HCT116 (cell line): ENCODE measurements at regions not wholly inside any gene's neighbourhood (a gene's known extent, or its start where the extent isn't known, plus 50 kb on each side); places are given as distances from the start of the nearest gene placed in this dataset.

Experiments
- ATAC-seq: fragments of 200-7000 bp; cut with Tn5 transposase; 2 replicates; pipeline ENCODE4 v1.9.1; 2020; ENCODE audit warnings: mild to moderate bottlenecking, moderate library complexity
- BruUV-seq: library from RNA; stranded (reverse); fragments of 400-500 nt; replicated peaks from 2 replicates; lab custom pipeline; 2021; lab: Mats Ljungman, UMichigan
- CTCF ChIA-PET: fragments of 300-600 bp; sonication (Branson Sonifier 250); formaldehyde crosslinking; loops from one replicate; lab custom pipeline; 2021; ENCODE audit warnings: antibody characterized with exemption; lab: Charles Lee
- POLR2A ChIA-PET: fragments of 300-600, 350-600 bp; sonication (Branson Sonifier 250); formaldehyde crosslinking; loops from one replicate; lab custom pipeline; 2021; ENCODE audit warnings: antibody characterized with exemption; lab: Charles Lee
- RAD21 ChIA-PET, 2 experiments: fragments of 300-600 bp; sonication (Branson Sonifier 250); formaldehyde crosslinking; loops; one replicate each; lab custom pipeline; 2023; ENCODE audit warnings: low total read pairs in 2 of 2; ENCODE audit not compliant: uncharacterized antibody in 2 of 2, unreplicated experiment in 2 of 2, low non-redundant PET in 1 of 2; lab: Charles Lee
- DNase-seq: peaks from one replicate; pipeline ENCODE4 v3.0.0-alpha.2; 2010; ENCODE audit warnings: low read depth, low spot score
- H2AFZ ChIP-seq: fragments of 200-600 bp; shearing (Covaris generic), sonication (generic); 2 replicates; pipeline ENCODE4 v1.6.1; 2017; ENCODE audit warnings: low read depth, mixed run types, mixed read lengths, antibody characterized with exemption, low read length; ENCODE audit not compliant: poor library complexity, severe bottlenecking
- H3K27ac ChIP-seq: 2 replicates; pipeline ENCODE4 v1.5.1; 2012; ENCODE audit warnings: low read depth, low read length
- H3K27me3 ChIP-seq: fragments of 200-600 bp; sonication (generic); 2 replicates; pipeline ENCODE4 v1.6.1; 2016; ENCODE audit warnings: mixed run types, low read length, mixed read lengths; ENCODE audit not compliant: insufficient read depth
- H3K36me3 ChIP-seq, 2 experiments: fragments of 200-500 bp in 1 of 2; fragments of 200-600 bp in 1 of 2; sonication (Bioruptor generic) in 1 of 2; sonication (generic) in 1 of 2; 2 replicates each; pipeline versions ENCODE4 v1.5.1 to v1.6.1; 2014 to 2016; ENCODE audit warnings: low read length in 2 of 2, inconsistent platforms in 1 of 2, mixed read lengths in 1 of 2, mixed run types in 1 of 2; ENCODE audit not compliant: insufficient read depth in 2 of 2, control insufficient read depth in 1 of 2
- H3K4me1 ChIP-seq, 2 experiments: fragments of 200-600 bp in 1 of 2; sonication (generic) in 1 of 2; 2 replicates each; pipeline versions ENCODE4 v1.5.1 to v1.6.1; 2012 to 2017; ENCODE audit warnings: low read length in 2 of 2, inconsistent platforms in 1 of 2, mild to moderate bottlenecking in 1 of 2, mixed read lengths in 1 of 2, mixed run types in 1 of 2, moderate library complexity in 1 of 2; ENCODE audit not compliant: insufficient read depth in 2 of 2, control insufficient read depth in 1 of 2
- H3K4me2 ChIP-seq: fragments of 200-600 bp; sonication (generic); 2 replicates; pipeline ENCODE4 v1.6.1; 2017; ENCODE audit warnings: mixed run types, low read length, mixed read lengths
- H3K4me3 ChIP-seq, 2 experiments: fragments of 200-600 bp in 1 of 2; sonication (generic) in 1 of 2; replicated peaks in 1 of 2; 2 replicates each; pipeline ENCODE4 v1.5.1; 2011 to 2016; ENCODE audit warnings: low read length in 2 of 2, control low read depth in 1 of 2, low read depth in 1 of 2, mild to moderate bottlenecking in 1 of 2, mixed read lengths in 1 of 2, mixed run types in 1 of 2
- H3K79me2 ChIP-seq: fragments of 200-600 bp; sonication (generic); 2 replicates; pipeline ENCODE4 v1.6.1; 2017; ENCODE audit warnings: mild to moderate bottlenecking, mixed run types, low read length, moderate library complexity, mixed read lengths; ENCODE audit not compliant: insufficient read depth
- H3K9ac ChIP-seq: fragments of 200-600 bp; sonication (generic); 2 replicates; pipeline ENCODE4 v1.6.1; 2016; ENCODE audit warnings: low read length, mixed read lengths
- H3K9me2 ChIP-seq: fragments of 200-600 bp; sonication (generic), shearing (Covaris generic); 2 replicates; pipeline ENCODE4 v1.6.1; 2017; ENCODE audit warnings: mixed run types, mild to moderate bottlenecking, moderate library complexity; ENCODE audit not compliant: insufficient read depth
- H3K9me3 ChIP-seq, 2 experiments: fragments of 200-500 bp in 1 of 2; fragments of 200-600 bp in 1 of 2; sonication (Bioruptor generic) in 1 of 2; sonication (generic) in 1 of 2; 2 replicates each; pipeline ENCODE4 v1.6.1; 2014 to 2017; ENCODE audit warnings: low read length in 2 of 2, mixed read lengths in 2 of 2, inconsistent platforms in 1 of 2, low read depth in 1 of 2, mild to moderate bottlenecking in 1 of 2, mixed run types in 1 of 2, moderate library complexity in 1 of 2; ENCODE audit not compliant: control insufficient read depth in 1 of 2, insufficient read depth in 1 of 2
- H4K20me1 ChIP-seq: fragments of 200-600 bp; sonication (generic), shearing (Covaris generic); 2 replicates; pipeline ENCODE4 v1.6.1; 2017; ENCODE audit warnings: mixed run types, mild to moderate bottlenecking, moderate library complexity; ENCODE audit not compliant: insufficient read depth
- ATF3 ChIP-seq: IDR thresholded peaks from 2 replicates; pipeline ENCODE4 v1.6.1; 2012
- CEBPB ChIP-seq: IDR thresholded peaks from 2 replicates; pipeline ENCODE4 v1.6.1; 2012; ENCODE audit warnings: low read depth
- EGR1 ChIP-seq: IDR thresholded peaks from 2 replicates; pipeline ENCODE4 v1.6.1; 2012; ENCODE audit warnings: low read depth
- EZH2 ChIP-seq: fragments of 200-600 bp; sonication (generic); IDR thresholded peaks from 2 replicates; pipeline ENCODE4 v1.6.1; 2017; ENCODE audit warnings: antibody characterized with exemption, mixed run types
- EZH2phosphoT487 ChIP-seq: fragments of 200-600 bp; IDR thresholded peaks from 2 replicates; pipeline ENCODE4 v1.6.1; 2018; ENCODE audit warnings: antibody characterized with exemption, borderline replicate concordance
- FOSL1 ChIP-seq: IDR thresholded peaks from 2 replicates; pipeline ENCODE4 v1.6.1; 2012; ENCODE audit warnings: low read depth
- MAX ChIP-seq: IDR thresholded peaks from 2 replicates; pipeline ENCODE4 v1.6.1; 2012
- REST ChIP-seq: IDR thresholded peaks from 2 replicates; pipeline ENCODE4 v1.6.1; 2012; ENCODE audit warnings: low read depth
- SIN3A ChIP-seq: IDR thresholded peaks from 2 replicates; pipeline ENCODE4 v1.6.1; 2012; ENCODE audit warnings: low read depth
- intact Hi-C: fragments of 100-400 bp; cut with micrococcal nuclease; formaldehyde crosslinking; loops from 2 replicates; pipeline ENCODE4 v1.10.0; 2022

GRCh38 chr6:143598466-143599080 lies 79.2 kb upstream of the PHACTR2 start (continued):
- TF ChIP-seq SIN3A: no peak
- TF ChIP-seq, all 23 proteins: peak for 0

- ChIA-PET POLR2A (no interaction called here), RAD21 (no interaction called here), CTCF (no interaction called here)
- no peak for TF ChIP-seq FOSL1
- TF ChIP-seq CEBPB: no peak
- TF ChIP-seq MAX: no peak
- Histone ChIP-seq H3K9me3 (no peaks in the 10 kb centered on the region), H3K9ac (no peak overlapping the region), H3K4me3 (no peak overlapping the region), H3K9me2 (no peaks in the 10 kb centered on the region), H3K79me2 (no peaks in the 10 kb centered on the region), H3K27me3 (no peaks in the 10 kb centered on the region), H3K27ac (no peak overlapping the region), H3K4me1 (no peaks in the 10 kb centered on the region), H3K36me3 (no peaks in the 10 kb centered on the region), H3K4me2 (no peak overlapping the region), H2AFZ (no peak overlapping the region), H4K20me1 (no peaks in the 10 kb centered on the region)
- BruUV-seq: no TSS peak
- intact Hi-C loops: no loop called here
- no peak for DNase-seq
- no peak for ATAC-seq
Measured at GRCh38 chr6:143596866-143597265, 80.9 kb upstream of the PHACTR2 start.

GRCh38 chr6:143595251-143596036 lies 82.3 kb upstream of the PHACTR2 start:
- no peak overlapping the region for H3K4me2 ChIP-seq
- no peak for DNase-seq
- ChIA-PET CTCF (no interaction called here), RAD21 (no interaction called here), POLR2A (no interaction called here)
- H3K27ac ChIP-seq: no peak overlapping the region
- H3K9me2 ChIP-seq: no peaks in the 10 kb centered on the region
- ATAC-seq: no peak
- H3K79me2 ChIP-seq: no peaks in the 10 kb centered on the region
- no peaks in the 10 kb centered on the region for H3K9me3 ChIP-seq
- no peaks in the 10 kb centered on the region for H3K36me3 ChIP-seq
- no peaks in the 10 kb centered on the region for H4K20me1 ChIP-seq
- BruUV-seq: no TSS peak
- H3K9ac ChIP-seq: no peak overlapping the region
- no peaks in the 10 kb centered on the region for H3K4me1 ChIP-seq
- no peak overlapping the region for H2AFZ ChIP-seq
- H3K27me3 ChIP-seq: no peaks in the 10 kb centered on the region
- TF ChIP-seq MAX (no peak), CEBPB (no peak), ATF3 (no peak), EGR1 (no peak), EZH2 (no peak), SIN3A (no peak), EZH2phosphoT487 (no peak), REST (no peak)
- no peak overlapping the region for H3K4me3 ChIP-seq
- intact Hi-C loops: no loop called here
